ENCODE measurements at regions not wholly inside any gene's neighbourhood (a gene's known extent, or its start where the extent isn't known, plus 50 kb on each side); places are given as distances from the start of the nearest gene placed in this dataset.
"Not testable (repeated sequence)": the region's sequence is repeated elsewhere in the genome, so short reads cannot be mapped to it uniquely, and the experiment has no call there.

DNA sequence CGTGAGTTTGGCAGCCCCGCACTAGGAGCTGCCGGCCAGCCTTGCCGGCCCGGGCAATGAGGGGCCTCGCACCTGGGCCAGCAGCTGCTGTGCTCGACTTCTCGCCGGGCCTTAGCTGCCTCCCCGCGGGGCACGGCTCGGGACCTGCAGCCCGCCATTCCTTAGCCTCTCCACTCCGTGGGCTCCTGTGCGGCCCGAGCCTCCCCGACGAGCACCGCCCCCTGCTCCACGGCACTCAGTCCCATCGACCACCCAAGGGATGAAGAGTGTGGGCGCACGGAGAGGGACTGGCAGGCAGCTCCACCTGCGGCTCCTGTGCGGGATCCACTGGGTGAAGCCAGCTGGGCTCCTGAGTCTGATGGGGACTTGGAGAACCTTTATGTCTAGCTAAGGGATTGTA is 51.4 kb upstream of the CLEC6A start:
- TF ChIP-seq, protein P1, sequence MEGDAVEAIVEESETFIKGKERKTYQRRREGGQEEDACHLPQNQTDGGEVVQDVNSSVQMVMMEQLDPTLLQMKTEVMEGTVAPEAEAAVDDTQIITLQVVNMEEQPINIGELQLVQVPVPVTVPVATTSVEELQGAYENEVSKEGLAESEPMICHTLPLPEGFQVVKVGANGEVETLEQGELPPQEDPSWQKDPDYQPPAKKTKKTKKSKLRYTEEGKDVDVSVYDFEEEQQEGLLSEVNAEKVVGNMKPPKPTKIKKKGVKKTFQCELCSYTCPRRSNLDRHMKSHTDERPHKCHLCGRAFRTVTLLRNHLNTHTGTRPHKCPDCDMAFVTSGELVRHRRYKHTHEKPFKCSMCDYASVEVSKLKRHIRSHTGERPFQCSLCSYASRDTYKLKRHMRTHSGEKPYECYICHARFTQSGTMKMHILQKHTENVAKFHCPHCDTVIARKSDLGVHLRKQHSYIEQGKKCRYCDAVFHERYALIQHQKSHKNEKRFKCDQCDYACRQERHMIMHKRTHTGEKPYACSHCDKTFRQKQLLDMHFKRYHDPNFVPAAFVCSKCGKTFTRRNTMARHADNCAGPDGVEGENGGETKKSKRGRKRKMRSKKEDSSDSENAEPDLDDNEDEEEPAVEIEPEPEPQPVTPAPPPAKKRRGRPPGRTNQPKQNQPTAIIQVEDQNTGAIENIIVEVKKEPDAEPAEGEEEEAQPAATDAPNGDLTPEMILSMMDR (IDR thresholded peaks at IDR 0.05) = not testable (repeated sequence)
- TF ChIP-seq POLR2A (IDR thresholded peaks at IDR 0.05) = not testable (repeated sequence)

Measured in adrenal gland (tissue), 5 donors.